Activated naive CD8-positive, alpha-beta T cell treated with anti-CD3 and anti-CD28 coated beads, Interleukin-2, amount 10 ng/mL, durations not matched to agents 7 days and 5 days (primary cell): ENCODE measurements at regions not wholly inside any gene's neighbourhood (a gene's known extent, or its start where the extent isn't known, plus 50 kb on each side); places are given as distances from the start of the nearest gene placed in this dataset.
"Not testable (repeated sequence)": the region's sequence is repeated elsewhere in the genome, so short reads cannot be mapped to it uniquely, and the experiment has no call there.

ENCODE experiments used
- ATAC-seq: fragments of 150-1000 bp; cut with Tn5 transposase; one replicate; pipeline ENCODE4 v1.10.0; 2021; ENCODE audit warnings: low read depth, moderate library complexity
- POLR2A ChIA-PET: fragments of 350-600 bp; sonication (Branson Sonifier 250); formaldehyde crosslinking; loops from one replicate; lab custom pipeline; 2021; ENCODE audit warnings: antibody characterized with exemption; lab: Charles Lee
- DNase-seq: peaks from one replicate; pipeline ENCODE4 v3.0.0; 2021
- H3K27ac Mint-ChIP-seq: one replicate; pipeline ENCODE4 v1.8.0; 2022; ENCODE audit warnings: mild to moderate bottlenecking, mixed read lengths
- H3K27me3 Mint-ChIP-seq: one replicate; pipeline ENCODE4 v1.8.0; 2022; ENCODE audit warnings: mild to moderate bottlenecking, moderate library complexity, mixed read lengths
- H3K36me3 Mint-ChIP-seq: one replicate; pipeline ENCODE4 v1.8.0; 2021; ENCODE audit warnings: mild to moderate bottlenecking, mixed read lengths
- H3K4me1 Mint-ChIP-seq: one replicate; pipeline ENCODE4 v1.8.0; 2021; ENCODE audit warnings: mixed read lengths
- H3K4me3 Mint-ChIP-seq: one replicate; pipeline ENCODE4 v1.8.0; 2022; ENCODE audit warnings: mild to moderate bottlenecking, moderate library complexity, mixed read lengths
- H3K9me3 Mint-ChIP-seq: one replicate; pipeline ENCODE4 v1.8.0; 2021; ENCODE audit warnings: mixed read lengths

DNA sequence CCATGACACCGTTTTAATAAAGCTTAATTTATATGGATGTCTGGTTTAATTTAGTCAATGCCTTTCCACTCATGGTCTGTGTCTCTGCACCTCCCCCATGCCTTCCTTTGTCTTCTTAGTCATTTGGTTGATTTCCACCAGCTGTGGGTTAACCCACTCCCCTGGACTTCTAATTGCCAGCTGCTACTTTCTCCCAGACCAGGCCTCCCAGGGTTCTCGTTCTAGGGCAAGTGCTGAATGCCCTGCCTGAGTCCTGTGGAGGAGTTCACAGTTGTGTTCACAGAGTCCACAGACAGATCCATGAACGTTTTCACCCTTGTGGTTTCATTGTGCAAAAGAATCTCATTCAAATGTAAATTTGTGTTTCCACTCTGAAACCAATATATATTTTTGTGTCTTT is 243.4 kb downstream of the NUF2 start:
- no peak overlapping the region for H3K4me3 Mint-ChIP-seq
- ATAC-seq (no peak), DNase-seq (no peak)
- no peaks in the 10 kb centered on the region for H3K4me1 Mint-ChIP-seq
- no peaks in the 10 kb centered on the region for H3K27me3 Mint-ChIP-seq
- H3K36me3 Mint-ChIP-seq: no peaks in the 10 kb centered on the region
- POLR2A ChIA-PET: no interaction called here
- no peak overlapping the region for H3K27ac Mint-ChIP-seq
- H3K9me3 Mint-ChIP-seq: peaks cover 2% of the 10 kb centered on the region

GRCh38 chr1:163570071-163570470 is 248.3 kb downstream of the NUF2 start:
- no peaks in the 10 kb centered on the region for H3K4me1 Mint-ChIP-seq
- H3K9me3 Mint-ChIP-seq: peaks cover 2% of the 10 kb centered on the region
- no peaks in the 10 kb centered on the region for H3K36me3 Mint-ChIP-seq
- H3K27me3 Mint-ChIP-seq: no peaks in the 10 kb centered on the region
- H3K27ac Mint-ChIP-seq: no peak overlapping the region
- no peak for ATAC-seq
- H3K4me3 Mint-ChIP-seq: no peak overlapping the region
- DNase-seq: no peak
- POLR2A ChIA-PET: no interaction called here

- peaks cover 2% of the 10 kb centered on the region for H3K9me3 Mint-ChIP-seq
- H3K36me3 Mint-ChIP-seq: no peaks in the 10 kb centered on the region
- no peaks in the 10 kb centered on the region for H3K4me1 Mint-ChIP-seq
- POLR2A ChIA-PET: no interaction called here
- DNase-seq (no peak), ATAC-seq (no peak)
- H3K27ac Mint-ChIP-seq: no peak overlapping the region
- H3K4me3 Mint-ChIP-seq: no peak overlapping the region
- H3K27me3 Mint-ChIP-seq: no peaks in the 10 kb centered on the region
Observed at GRCh38 chr1:163571950-163572349, 250.2 kb downstream of the NUF2 start.

- Mint-ChIP-seq H3K36me3 (no peaks in the 10 kb centered on the region), H3K9me3 (peaks cover 2% of the 10 kb centered on the region), H3K27me3 (no peaks in the 10 kb centered on the region), H3K4me3 (no peak overlapping the region), H3K4me1 (no peaks in the 10 kb centered on the region), H3K27ac (no peak overlapping the region)
- DNase-seq: no peak
- POLR2A ChIA-PET: no interaction called here
- no peak for ATAC-seq
Observed at GRCh38 chr1:163574119-163574518, 252.4 kb downstream of the NUF2 start.

DNA sequence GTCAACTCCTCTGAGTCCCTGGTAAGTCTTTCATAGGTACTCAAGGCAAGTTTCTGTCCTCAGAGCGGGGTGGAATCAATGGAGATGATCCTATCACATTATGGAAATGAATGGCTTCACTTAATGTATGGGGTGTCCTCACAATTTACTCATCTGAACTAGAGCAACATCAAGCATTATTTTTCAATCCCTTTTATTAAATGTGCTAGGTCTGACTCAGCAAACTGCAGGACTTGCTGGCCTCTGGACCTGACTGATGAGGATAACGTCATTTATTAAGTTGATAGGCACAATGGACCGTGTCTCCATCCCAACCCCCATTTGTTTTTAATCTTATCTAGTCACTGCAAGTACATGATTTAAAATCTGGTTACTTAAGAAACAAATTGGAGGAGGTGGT is 259.2 kb downstream of the NUF2 start:
- no peaks in the 10 kb centered on the region for H3K36me3 Mint-ChIP-seq
- POLR2A ChIA-PET: no interaction called here
- no peak overlapping the region for H3K27ac Mint-ChIP-seq
- no peaks in the 10 kb centered on the region for H3K4me1 Mint-ChIP-seq
- ATAC-seq (no peak), DNase-seq (no peak)
- H3K4me3 Mint-ChIP-seq: no peak overlapping the region
- no peaks in the 10 kb centered on the region for H3K27me3 Mint-ChIP-seq
- no peaks in the 10 kb centered on the region for H3K9me3 Mint-ChIP-seq

DNA sequence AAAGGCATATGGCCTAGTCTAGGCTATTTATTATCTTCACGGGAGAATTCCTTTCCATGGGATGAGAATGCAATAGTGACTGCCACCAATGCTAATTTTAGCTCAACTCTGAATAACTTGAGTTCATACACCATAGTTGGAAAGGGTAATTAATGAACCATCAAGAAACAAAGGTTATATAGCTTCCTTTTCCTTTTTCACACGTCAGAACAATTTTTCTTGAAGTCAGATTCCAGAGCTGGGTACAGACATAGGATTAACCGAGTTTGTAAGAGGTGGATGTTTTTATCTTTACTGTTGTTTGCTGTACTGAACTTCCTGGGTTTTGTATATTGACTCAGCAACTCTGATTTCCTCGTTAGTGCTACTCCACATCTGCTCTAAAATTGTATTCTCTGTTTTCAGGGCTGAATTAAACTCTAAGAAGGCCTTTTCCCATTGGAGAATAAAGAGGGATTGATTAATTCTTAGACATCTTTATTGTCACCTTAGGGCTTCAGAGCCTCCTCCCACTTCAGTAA is 262.0 kb downstream of the NUF2 start:
- no peaks in the 10 kb centered on the region for H3K9me3 Mint-ChIP-seq
- H3K27ac Mint-ChIP-seq: no peak overlapping the region
- H3K27me3 Mint-ChIP-seq: no peaks in the 10 kb centered on the region
- no peak for ATAC-seq
- no peak overlapping the region for H3K4me3 Mint-ChIP-seq
- DNase-seq: no peak
- POLR2A ChIA-PET: no interaction called here
- H3K36me3 Mint-ChIP-seq: no peaks in the 10 kb centered on the region
- H3K4me1 Mint-ChIP-seq: no peaks in the 10 kb centered on the region

DNA sequence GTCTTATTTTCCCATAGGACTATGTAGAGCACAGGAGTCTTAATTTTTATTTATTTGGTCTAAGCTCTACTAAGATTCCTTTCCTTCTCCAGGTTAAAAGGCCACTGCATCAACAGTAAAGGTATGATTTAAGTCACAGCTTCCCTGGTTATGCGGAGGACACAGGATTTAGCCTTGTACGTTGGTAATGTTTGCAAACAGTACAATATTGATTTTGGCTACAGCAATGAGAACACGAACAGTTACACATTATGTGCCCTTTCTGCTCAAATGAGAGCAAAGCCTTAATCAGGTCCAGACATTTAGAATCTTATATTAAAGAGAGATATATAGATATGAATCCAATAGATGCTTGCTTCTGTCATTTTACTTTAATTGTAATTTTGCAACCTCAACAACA is 264.0 kb downstream of the NUF2 start:
- POLR2A ChIA-PET: no interaction called here
- H3K9me3 Mint-ChIP-seq: no peaks in the 10 kb centered on the region
- DNase-seq: no peak
- H3K27ac Mint-ChIP-seq: no peak overlapping the region
- H3K27me3 Mint-ChIP-seq: no peaks in the 10 kb centered on the region
- no peak for ATAC-seq
- H3K36me3 Mint-ChIP-seq: no peaks in the 10 kb centered on the region
- H3K4me1 Mint-ChIP-seq: no peaks in the 10 kb centered on the region
- no peak overlapping the region for H3K4me3 Mint-ChIP-seq

DNA sequence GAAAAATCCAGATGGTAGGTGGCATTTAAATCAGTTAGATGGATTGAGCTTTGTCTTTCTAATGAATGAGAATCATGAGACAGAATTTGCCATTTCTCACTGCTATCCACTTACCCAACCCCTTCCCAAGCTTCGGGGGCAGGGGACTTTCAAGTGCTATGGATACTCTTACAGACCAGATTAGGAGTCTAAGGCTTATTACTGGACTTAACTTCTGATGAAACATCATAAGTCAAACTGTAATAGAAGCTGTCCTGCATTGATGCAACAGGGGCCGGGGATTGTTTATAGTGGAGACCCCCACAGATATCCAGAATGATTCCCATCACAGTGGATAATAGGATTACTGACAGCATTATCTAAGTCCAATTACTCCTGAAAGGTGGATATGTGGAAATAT is 267.0 kb downstream of the NUF2 start:
- Mint-ChIP-seq H3K36me3 (no peaks in the 10 kb centered on the region), H3K9me3 (peaks cover 2% of the 10 kb centered on the region), H3K4me1 (no peaks in the 10 kb centered on the region), H3K27me3 (no peaks in the 10 kb centered on the region), H3K27ac (no peak overlapping the region), H3K4me3 (no peak overlapping the region)
- ATAC-seq (no peak), DNase-seq (no peak)
- POLR2A ChIA-PET: no interaction called here

DNA sequence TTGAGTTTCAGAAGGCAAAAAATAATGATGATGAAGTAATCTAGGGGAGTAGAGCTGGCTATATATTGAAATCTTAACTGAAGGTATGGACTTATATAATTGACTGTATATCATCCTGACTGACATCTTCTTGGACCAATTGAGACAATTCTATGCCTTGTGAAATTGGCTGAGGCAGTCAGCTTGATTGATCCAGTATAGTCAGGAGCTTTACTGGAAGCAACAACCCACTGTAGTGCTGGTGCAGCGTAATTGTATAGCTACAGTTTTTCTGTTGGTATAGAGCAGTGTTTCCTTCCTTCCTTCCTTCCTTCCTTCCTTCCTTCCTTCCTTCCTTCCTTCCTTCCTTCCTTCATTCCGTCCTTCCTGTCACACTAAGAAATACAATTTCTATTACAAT is 268.0 kb downstream of the NUF2 start:
- H3K4me1 Mint-ChIP-seq: no peaks in the 10 kb centered on the region
- no peak overlapping the region for H3K4me3 Mint-ChIP-seq
- H3K27ac Mint-ChIP-seq: no peak overlapping the region
- DNase-seq (no peak), ATAC-seq (no peak)
- H3K36me3 Mint-ChIP-seq: no peaks in the 10 kb centered on the region
- peaks cover 2% of the 10 kb centered on the region for H3K9me3 Mint-ChIP-seq
- POLR2A ChIA-PET: no interaction called here
- H3K27me3 Mint-ChIP-seq: no peaks in the 10 kb centered on the region

DNA sequence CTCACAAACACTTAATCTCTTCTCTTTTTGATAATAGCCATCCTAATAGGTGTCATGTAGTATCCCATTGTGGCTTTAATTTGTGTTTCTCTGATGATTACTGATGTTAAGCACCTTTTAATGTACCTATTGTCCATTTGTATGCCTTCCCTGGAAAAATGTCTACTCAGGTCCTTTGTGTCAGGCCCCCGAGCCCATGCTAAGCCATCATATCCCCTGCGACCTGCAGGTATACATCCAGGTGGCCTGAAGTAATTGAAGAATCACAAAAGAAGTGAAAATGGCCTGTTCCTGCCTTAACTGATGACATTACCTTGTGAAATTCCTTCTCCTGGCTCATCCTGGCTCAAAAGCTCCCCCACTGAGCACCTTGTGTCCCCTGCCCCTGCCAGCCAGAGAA is 269.4 kb downstream of the NUF2 start:
- H3K4me3 Mint-ChIP-seq, H3K27me3 Mint-ChIP-seq, H3K36me3 Mint-ChIP-seq, ATAC-seq, H3K9me3 Mint-ChIP-seq, DNase-seq, H3K4me1 Mint-ChIP-seq, POLR2A ChIA-PET, H3K27ac Mint-ChIP-seq: not testable (repeated sequence)

- POLR2A ChIA-PET, DNase-seq, H3K9me3 Mint-ChIP-seq, H3K4me1 Mint-ChIP-seq, H3K27ac Mint-ChIP-seq, H3K36me3 Mint-ChIP-seq, H3K27me3 Mint-ChIP-seq, H3K4me3 Mint-ChIP-seq, ATAC-seq: not testable (repeated sequence)
Observed at GRCh38 chr1:163592623-163593022, 270.9 kb downstream of the NUF2 start.

DNA sequence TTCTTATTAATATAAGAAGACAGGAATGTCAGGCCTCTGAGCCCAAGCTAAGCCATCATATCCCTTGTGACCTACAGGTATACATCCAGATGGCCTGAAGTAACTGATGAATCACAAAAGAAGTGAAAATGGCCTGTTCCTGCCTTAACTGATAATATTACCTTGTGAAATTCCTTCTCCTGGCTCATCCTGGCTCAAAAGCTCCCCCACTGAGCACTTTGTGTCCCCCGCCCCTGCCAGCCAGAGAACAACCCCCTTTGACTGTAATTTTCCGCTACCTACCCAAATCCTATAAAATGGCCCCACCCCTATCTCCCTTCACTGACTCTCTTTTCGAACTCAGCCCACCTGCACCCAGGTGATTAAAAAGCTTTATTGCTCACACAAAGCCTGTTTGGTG is 274.4 kb downstream of the NUF2 start:
- H3K27me3 Mint-ChIP-seq, H3K4me1 Mint-ChIP-seq, H3K27ac Mint-ChIP-seq, ATAC-seq, DNase-seq, POLR2A ChIA-PET, H3K9me3 Mint-ChIP-seq, H3K36me3 Mint-ChIP-seq, H3K4me3 Mint-ChIP-seq: not testable (repeated sequence)

DNA sequence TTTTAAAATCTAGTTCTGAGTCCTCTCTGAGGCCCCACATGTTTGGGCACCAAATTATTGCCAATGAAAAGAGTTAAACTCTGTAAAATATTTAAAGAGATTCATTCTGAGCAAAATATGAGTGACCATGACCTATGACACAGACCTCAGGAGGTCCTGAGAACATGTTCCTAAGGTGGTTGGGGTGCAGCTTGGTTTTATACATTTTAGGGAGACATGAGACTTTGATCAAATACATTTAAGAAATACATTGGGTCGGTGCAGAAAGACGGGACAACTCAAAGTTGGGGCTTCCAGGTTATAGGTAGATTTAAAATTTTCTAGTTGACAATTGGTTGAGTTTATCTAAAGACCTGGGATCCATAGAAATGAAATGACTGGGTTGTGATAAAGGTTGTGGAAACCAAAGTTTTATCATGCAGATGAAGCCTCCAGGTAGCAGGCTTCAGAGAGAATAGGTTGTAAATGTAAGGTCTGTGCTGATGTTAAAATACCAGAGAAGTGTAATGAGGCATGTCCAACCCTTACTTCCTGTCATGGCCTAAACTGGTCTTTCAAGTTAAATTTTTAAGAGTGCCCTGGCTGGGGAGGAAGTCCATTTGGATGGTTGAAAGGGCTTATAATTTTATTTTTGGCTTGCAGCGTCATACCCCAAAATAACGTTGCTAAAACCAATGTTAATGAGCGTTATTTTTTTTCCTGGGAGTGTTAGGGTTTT is 274.9 kb downstream of the NUF2 start:
- H3K4me1 Mint-ChIP-seq: no peaks in the 10 kb centered on the region

GRCh38 chr1:163604321-163604720 is 282.6 kb downstream of the NUF2 start:
- DNase-seq: no peak
- H3K27me3 Mint-ChIP-seq: no peaks in the 10 kb centered on the region
- H3K4me3 Mint-ChIP-seq: no peak overlapping the region
- H3K36me3 Mint-ChIP-seq: no peaks in the 10 kb centered on the region
- no peaks in the 10 kb centered on the region for H3K9me3 Mint-ChIP-seq
- no peak overlapping the region for H3K27ac Mint-ChIP-seq
- no peaks in the 10 kb centered on the region for H3K4me1 Mint-ChIP-seq
- POLR2A ChIA-PET: no interaction called here
- ATAC-seq: no peak

More for the DNA sequence above, 274.9 kb downstream of the NUF2 start:
- Mint-ChIP-seq H3K36me3 (no peaks in the 10 kb centered on the region), H3K9me3 (peaks cover 2% of the 10 kb centered on the region), H3K27ac (no peak overlapping the region), H3K4me3 (no peak overlapping the region), H3K27me3 (no peaks in the 10 kb centered on the region)
- POLR2A ChIA-PET: no interaction called here
- ATAC-seq: no peak
- no peak for DNase-seq
